GM06990 (cell line): ENCODE measurements at regions not wholly inside any gene's neighbourhood (a gene's known extent, or its start where the extent isn't known, plus 50 kb on each side); places are given as distances from the start of the nearest gene placed in this dataset.

Experiments
- DNase-seq: peaks from one replicate; pipeline ENCODE4 v3.0.0-alpha.2; 2011; ENCODE audit not compliant: insufficient read length; ENCODE audit errors: extremely low read depth
- H3K27me3 ChIP-seq: replicated peaks from 2 replicates; pipeline ENCODE4 v1.6.0; 2011; ENCODE audit warnings: low read length; ENCODE audit not compliant: control insufficient read depth, insufficient read depth
- H3K36me3 ChIP-seq: 2 replicates; pipeline ENCODE4 v1.5.1; 2011; ENCODE audit warnings: low read length; ENCODE audit not compliant: control insufficient read depth, insufficient read depth
- H3K4me3 ChIP-seq: replicated peaks from 2 replicates; pipeline ENCODE4 v1.5.1; 2011; ENCODE audit warnings: low read depth, mild to moderate bottlenecking, control low read depth, low read length
- CTCF ChIP-seq: IDR thresholded peaks from 2 replicates; pipeline ENCODE4 v1.5.1; 2011; ENCODE audit warnings: low read length, control low read depth, mild to moderate bottlenecking, inconsistent platforms; ENCODE audit not compliant: insufficient read depth, poor library complexity, severe bottlenecking

DNA sequence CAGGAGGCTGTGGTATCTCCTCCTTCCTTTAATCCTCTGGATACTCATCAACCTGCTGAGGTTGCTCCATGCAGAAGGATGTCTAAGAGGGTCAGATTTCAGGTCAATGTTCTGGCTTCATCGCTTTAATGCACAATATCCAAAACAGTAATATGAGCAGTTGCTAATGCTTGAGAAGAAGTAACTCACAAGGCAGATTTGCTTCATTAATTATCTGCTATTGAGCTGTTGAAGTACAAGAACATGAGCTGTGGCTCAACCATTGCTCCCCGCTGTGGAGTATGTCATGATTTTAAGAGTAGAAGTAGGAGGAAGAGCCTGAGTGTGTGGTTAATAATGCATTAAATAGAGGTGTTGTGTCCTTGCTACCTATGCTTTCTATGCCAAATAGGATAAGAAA, 1412.9 kb upstream of the ALCAM start:
- H3K4me3 ChIP-seq = no peak overlapping the region
- no peak for TF ChIP-seq CTCF
- no peaks in the 10 kb centered on the region for H3K27me3 ChIP-seq
- DNase-seq = no peak
- H3K36me3 ChIP-seq = no peaks in the 10 kb centered on the region

DNA sequence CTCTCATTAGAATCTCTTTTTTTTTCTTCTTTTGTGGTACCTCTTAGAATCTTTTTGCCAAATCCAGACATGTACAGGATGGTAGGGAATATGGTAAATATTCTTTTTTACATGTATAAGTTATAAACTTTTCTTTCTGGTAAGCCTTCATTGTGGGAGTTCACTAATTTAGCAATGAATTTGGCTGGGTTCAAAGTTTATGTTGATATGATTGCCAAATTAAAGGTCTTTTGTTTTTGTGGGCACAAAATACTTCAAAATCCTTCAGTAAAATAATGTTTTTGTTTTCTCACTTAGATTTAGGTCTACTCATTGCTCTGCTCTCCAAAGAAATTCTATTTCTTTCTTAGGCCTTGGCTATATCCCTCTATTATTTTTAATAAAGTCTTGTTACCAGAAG, 1405.9 kb upstream of the ALCAM start:
- H3K4me3 ChIP-seq = no peak overlapping the region
- TF ChIP-seq CTCF = no peak

DNA sequence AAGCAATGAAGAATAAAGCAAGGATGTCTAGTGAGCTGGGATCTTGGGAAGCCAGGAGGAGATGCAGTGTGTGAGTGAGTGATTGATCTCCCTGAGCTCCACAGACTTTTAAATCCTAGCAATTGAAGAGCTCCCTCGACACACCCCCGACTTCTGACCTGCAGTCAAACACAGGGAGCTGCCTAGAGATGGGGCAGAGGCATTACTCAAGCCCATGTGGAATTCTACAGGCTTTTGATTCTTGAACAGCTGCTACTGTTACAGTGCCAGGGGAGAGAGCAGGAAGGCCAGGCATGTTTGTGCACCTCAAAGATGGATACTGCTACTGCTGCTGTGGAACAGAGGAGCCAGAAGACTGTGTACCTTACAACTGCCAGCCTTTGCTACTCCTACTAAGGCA, 1403.1 kb upstream of the ALCAM start:
- TF ChIP-seq CTCF = no peak
- no peaks in the 10 kb centered on the region for H3K36me3 ChIP-seq
- DNase-seq = no peak
- no peak overlapping the region for H3K4me3 ChIP-seq
- no peaks in the 10 kb centered on the region for H3K27me3 ChIP-seq

More for the DNA sequence above, 1405.9 kb upstream of the ALCAM start:
- H3K27me3 ChIP-seq = no peaks in the 10 kb centered on the region
- H3K36me3 ChIP-seq = no peaks in the 10 kb centered on the region
- DNase-seq = no peak

DNA sequence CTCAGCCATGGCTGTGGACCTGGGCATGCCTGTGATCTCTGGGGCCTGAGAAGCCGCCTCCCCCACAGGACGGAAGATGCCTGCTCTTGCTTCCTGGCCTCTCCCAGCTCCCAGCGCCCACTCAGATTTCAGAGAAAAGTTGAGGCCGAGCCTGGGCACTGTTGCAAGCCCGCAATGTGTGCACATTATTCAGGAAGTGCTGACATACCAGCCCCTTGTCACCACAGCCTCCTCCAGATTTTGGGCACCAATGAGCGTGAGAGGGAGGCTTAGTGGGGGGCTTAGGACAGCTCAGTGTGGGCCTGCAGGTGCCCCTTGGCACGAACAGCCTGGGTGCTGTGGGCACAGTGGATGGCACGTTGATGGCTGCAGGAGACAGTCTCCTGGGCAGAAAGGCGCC, 1400.9 kb upstream of the ALCAM start:
- TF ChIP-seq CTCF = no peak
- Histone ChIP-seq H3K27me3 (no peaks in the 10 kb centered on the region), H3K36me3 (no peaks in the 10 kb centered on the region), H3K4me3 (no peak overlapping the region)
- DNase-seq = no peak

GRCh38 chr3:103966749-103967148, 1400.0 kb upstream of the ALCAM start:
- DNase-seq = no peak
- Histone ChIP-seq H3K27me3 (no peaks in the 10 kb centered on the region), H3K36me3 (no peaks in the 10 kb centered on the region), H3K4me3 (no peak overlapping the region)
- no peak for TF ChIP-seq CTCF

GRCh38 chr3:103968131-103968530, 1398.6 kb upstream of the ALCAM start:
- Histone ChIP-seq H3K36me3 (no peaks in the 10 kb centered on the region), H3K27me3 (no peaks in the 10 kb centered on the region), H3K4me3 (no peak overlapping the region)
- DNase-seq = no peak
- no peak for TF ChIP-seq CTCF
